Mesenchymal stem cell (in vitro differentiated cells and primary cell): ENCODE measurements at regions not wholly inside any gene's neighbourhood (a gene's known extent, or its start where the extent isn't known, plus 50 kb on each side); places are given as distances from the start of the nearest gene placed in this dataset.

Experiments used
- DNase-seq: peaks from one replicate; pipeline ENCODE4 v3.0.0-alpha.2; 2013
- H2AFZ ChIP-seq: one replicate; pipeline ENCODE4 v1.6.1; 2013; ENCODE audit warnings: low read depth, mild to moderate bottlenecking, control low read depth, inconsistent platforms, low read length, moderate library complexity
- H2AK5ac ChIP-seq: 2 replicates; pipeline ENCODE4 v1.6.1; 2013; ENCODE audit warnings: low read length, moderate library complexity, mild to moderate bottlenecking, inconsistent platforms; ENCODE audit not compliant: severe bottlenecking
- H2BK120ac ChIP-seq: one replicate; pipeline ENCODE4 v1.6.1; 2013; ENCODE audit warnings: low read depth, mild to moderate bottlenecking, inconsistent platforms, low read length, moderate library complexity
- H2BK12ac ChIP-seq, 2 experiments: one replicate each; pipeline ENCODE4 v1.6.1; 2013; ENCODE audit warnings: inconsistent platforms in 2 of 2, low read length in 2 of 2, mild to moderate bottlenecking in 2 of 2, moderate library complexity in 2 of 2, control low read depth in 1 of 2
- H2BK15ac ChIP-seq: one replicate; pipeline ENCODE4 v1.6.1; 2013; ENCODE audit warnings: mild to moderate bottlenecking, low read depth, inconsistent platforms; ENCODE audit not compliant: poor library complexity, severe bottlenecking
- H2BK5ac ChIP-seq: 2 replicates; pipeline ENCODE4 v1.6.1; 2013; ENCODE audit warnings: low read depth, mild to moderate bottlenecking, low read length, control low read depth, inconsistent platforms; ENCODE audit not compliant: poor library complexity, severe bottlenecking
- H3K14ac ChIP-seq, 2 experiments: one replicate each; pipeline ENCODE4 v1.6.1; 2013; ENCODE audit warnings: inconsistent platforms in 2 of 2, low read length in 2 of 2, control low read depth in 1 of 2, mild to moderate bottlenecking in 1 of 2, moderate library complexity in 1 of 2
- H3K18ac ChIP-seq, 2 experiments: one replicate each; pipeline ENCODE4 v1.6.1; 2013; ENCODE audit warnings: inconsistent platforms in 2 of 2, low read length in 2 of 2, control low read depth in 1 of 2, low read depth in 1 of 2, mild to moderate bottlenecking in 1 of 2
- H3K23ac ChIP-seq, 2 experiments: one replicate each; pipeline ENCODE4 v1.6.1; 2013; ENCODE audit warnings: inconsistent platforms in 2 of 2, low read length in 2 of 2, mild to moderate bottlenecking in 2 of 2, moderate library complexity in 2 of 2, control low read depth in 1 of 2
- H3K27ac ChIP-seq: 2 replicates; pipeline ENCODE4 v1.5.1; 2013; ENCODE audit warnings: mild to moderate bottlenecking, moderate library complexity, low read length, control low read depth, inconsistent platforms; ENCODE audit not compliant: poor library complexity, severe bottlenecking
- H3K27me3 ChIP-seq, 2 experiments: 2 replicates each; pipeline versions ENCODE4 v1.6.1 to v1.7.0; 2013; ENCODE audit warnings: low read length in 2 of 2, mild to moderate bottlenecking in 2 of 2, moderate library complexity in 2 of 2, control low read depth in 1 of 2, inconsistent platforms in 1 of 2; ENCODE audit not compliant: control insufficient read depth in 1 of 2, insufficient read depth in 1 of 2
- H3K36me3 ChIP-seq, 2 experiments: 2 replicates each; pipeline versions ENCODE4 v1.6.1 to v1.7.0; 2013; ENCODE audit warnings: low read length in 2 of 2, control low read depth in 1 of 2, inconsistent platforms in 1 of 2, low read depth in 1 of 2, mild to moderate bottlenecking in 1 of 2; ENCODE audit not compliant: insufficient read depth in 2 of 2, control insufficient read depth in 1 of 2
- H3K4ac ChIP-seq, 2 experiments: one replicate each; pipeline ENCODE4 v1.6.1; 2013; ENCODE audit warnings: inconsistent platforms in 2 of 2, low read length in 2 of 2, mild to moderate bottlenecking in 2 of 2, moderate library complexity in 2 of 2, control low read depth in 1 of 2, low read depth in 1 of 2
- H3K4me1 ChIP-seq: 2 replicates; pipeline ENCODE4 v1.6.1; 2013; ENCODE audit warnings: low read depth, low read length, control low read depth; ENCODE audit not compliant: control insufficient read depth, insufficient read depth
- H3K4me2 ChIP-seq: 2 replicates; pipeline ENCODE4 v1.6.1; 2013; ENCODE audit warnings: low read length, mild to moderate bottlenecking, inconsistent platforms; ENCODE audit not compliant: poor library complexity, severe bottlenecking
- H3K4me3 ChIP-seq, 2 experiments: 2 replicates each; pipeline versions ENCODE4 v1.5.1 to v1.7.0; 2013; ENCODE audit warnings: low read length in 2 of 2, mild to moderate bottlenecking in 2 of 2, control low read depth in 1 of 2, low read depth in 1 of 2; ENCODE audit not compliant: insufficient read depth in 1 of 2
- H3K79me1 ChIP-seq: replicated peaks from 2 replicates; pipeline ENCODE4 v1.6.1; 2013; ENCODE audit warnings: mild to moderate bottlenecking, control low read depth, low read length, inconsistent platforms; ENCODE audit not compliant: poor library complexity, severe bottlenecking
- H3K9ac ChIP-seq: 2 replicates; pipeline ENCODE4 v1.7.0; 2013; ENCODE audit warnings: mild to moderate bottlenecking, low read length, moderate library complexity
- H3K9me3 ChIP-seq: 2 replicates; pipeline ENCODE4 v1.7.0; 2013; ENCODE audit warnings: mild to moderate bottlenecking, low read length; ENCODE audit not compliant: control insufficient read depth
- H4K8ac ChIP-seq: one replicate; pipeline ENCODE4 v1.6.1; 2013; ENCODE audit warnings: inconsistent platforms, mild to moderate bottlenecking, low read length, moderate library complexity
- H4K91ac ChIP-seq: one replicate; pipeline ENCODE4 v1.6.1; 2013; ENCODE audit warnings: mild to moderate bottlenecking, low read length, inconsistent platforms
- WGBS: methylation state at CpG from one replicate; pipeline ENCODE4 v1.1.7; 2013; ENCODE audit warnings: mixed read lengths; 5-methylcytosine and 5-hydroxymethylcytosine counted together

GRCh38 chr18:34595690-34596089 lies 114.4 kb upstream of the DTNA start:
- Histone ChIP-seq H3K4ac (no peak overlapping the region), H2BK120ac (no peak overlapping the region), H2BK5ac (no peak overlapping the region), H3K18ac (no peak overlapping the region), H3K4me3 (no peak overlapping the region), H3K9ac (no peak overlapping the region), H3K4me2 (no peak overlapping the region), H3K9me3 (no peaks in the 10 kb centered on the region), H3K79me1 (no peaks in the 10 kb centered on the region), H4K8ac (no peak overlapping the region), H3K36me3 (no peaks in the 10 kb centered on the region), H2AFZ (no peak overlapping the region), H3K4me1 (no peaks in the 10 kb centered on the region), H2BK12ac (peak overlapping the region in 1 of 2 experiments; percentile 3), H3K27me3 (no peaks in the 10 kb centered on the region), H3K14ac (no peak overlapping the region), H3K27ac (no peak overlapping the region), H2AK5ac (no peak overlapping the region), H4K91ac (no peak overlapping the region), H3K23ac (no peak overlapping the region), H2BK15ac (no peak overlapping the region)
- 33% methylated on average over 1 of the region's 2 CpGs for WGBS
- peak; percentile 30 for DNase-seq

- WGBS = no CpG with 5 or more reads among the region's 4 CpGs
- Histone ChIP-seq H3K18ac (no peak overlapping the region), H2BK12ac (no peak overlapping the region), H3K4me3 (no peak overlapping the region), H3K79me1 (no peaks in the 10 kb centered on the region), H3K4me2 (no peak overlapping the region), H3K27me3 (no peaks in the 10 kb centered on the region), H3K4ac (no peak overlapping the region), H2AK5ac (no peak overlapping the region), H2BK120ac (no peak overlapping the region), H3K36me3 (no peaks in the 10 kb centered on the region), H4K8ac (no peak overlapping the region), H3K9ac (no peak overlapping the region), H2BK15ac (no peak overlapping the region), H2BK5ac (no peak overlapping the region), H3K27ac (no peak overlapping the region), H2AFZ (no peak overlapping the region), H4K91ac (no peak overlapping the region), H3K23ac (no peak overlapping the region), H3K9me3 (no peaks in the 10 kb centered on the region), H3K4me1 (no peaks in the 10 kb centered on the region), H3K14ac (no peak overlapping the region)
- DNase-seq = peak; percentile 37
These were observed 111.9 kb upstream of the DTNA start for GRCh38 chr18:34598120-34598635.

- Histone ChIP-seq H3K4me3 (no peak overlapping the region), H2BK15ac (no peak overlapping the region)
These were observed 109.9 kb upstream of the DTNA start for GRCh38 chr18:34600158-34600557.

GRCh38 chr18:34600874-34601656 lies 109.0 kb upstream of the DTNA start:
- H3K4me3 ChIP-seq = no peak overlapping the region

More at GRCh38 chr18:34600158-34600557, 109.9 kb upstream of the DTNA start:
- Histone ChIP-seq H4K91ac (no peak overlapping the region), H3K4ac (no peak overlapping the region), H3K79me1 (no peaks in the 10 kb centered on the region), H4K8ac (no peak overlapping the region), H2AK5ac (no peak overlapping the region), H3K27me3 (no peaks in the 10 kb centered on the region), H3K4me1 (no peaks in the 10 kb centered on the region), H3K9ac (peak overlapping the region; percentile 27), H2BK12ac (no peak overlapping the region), H2AFZ (no peak overlapping the region), H3K18ac (no peak overlapping the region), H3K9me3 (no peaks in the 10 kb centered on the region), H3K36me3 (no peaks in the 10 kb centered on the region), H2BK120ac (no peak overlapping the region), H2BK5ac (no peak overlapping the region), H3K4me2 (no peak overlapping the region), H3K14ac (no peak overlapping the region), H3K23ac (no peak overlapping the region), H3K27ac (no peak overlapping the region)
- no peak for DNase-seq

More at GRCh38 chr18:34600874-34601656, 109.0 kb upstream of the DTNA start:
- no peak overlapping the region for H4K8ac ChIP-seq
- no peak overlapping the region for H3K9ac ChIP-seq
- no peak overlapping the region for H3K14ac ChIP-seq
- no peak overlapping the region for H2BK15ac ChIP-seq
- no peaks in the 10 kb centered on the region for H3K36me3 ChIP-seq
- H3K79me1 ChIP-seq = no peaks in the 10 kb centered on the region
- no peak overlapping the region for H3K4ac ChIP-seq
- H2BK120ac ChIP-seq = no peak overlapping the region
- H3K4me2 ChIP-seq = no peak overlapping the region
- no peak overlapping the region for H4K91ac ChIP-seq
- no peak overlapping the region for H3K23ac ChIP-seq
- H3K4me1 ChIP-seq = no peaks in the 10 kb centered on the region
- no peak overlapping the region for H3K27ac ChIP-seq
- 97% methylated on average over 1 of the region's 2 CpGs for WGBS
- H3K18ac ChIP-seq = no peak overlapping the region
- no peak for DNase-seq
- no peak overlapping the region for H2AK5ac ChIP-seq
- no peaks in the 10 kb centered on the region for H3K9me3 ChIP-seq
- no peak overlapping the region for H2BK5ac ChIP-seq
- no peak overlapping the region for H2AFZ ChIP-seq
- peak overlapping the region in 1 of 2 experiments; percentile 69 for H2BK12ac ChIP-seq
- H3K27me3 ChIP-seq = no peaks in the 10 kb centered on the region
